GM18951 (cell line): ENCODE measurements at regions not wholly inside any gene's neighbourhood (a gene's known extent, or its start where the extent isn't known, plus 50 kb on each side); places are given as distances from the start of the nearest gene placed in this dataset.
"Not testable (repeated sequence)": the region's sequence is repeated elsewhere in the genome, so short reads cannot be mapped to it uniquely, and the experiment has no call there.

ENCODE experiments used
- POLR2A ChIP-seq: IDR thresholded peaks from 4 replicates; pipeline ENCODE4 v1.6.1; 2011; ENCODE audit warnings: mild to moderate bottlenecking; ENCODE audit not compliant: insufficient read length, insufficient read depth; ENCODE audit errors: extremely low read depth
- in situ Hi-C: fragments of 300-500 bp; cut with MboI; formaldehyde crosslinking; loops from one replicate; pipeline ENCODE4 v1.12.0; 2022; ENCODE audit warnings: low sequenced_read_pairs, mixed read lengths, inconsistent platforms; ENCODE audit not compliant: unreplicated experiment

GRCh38 chr4:19492606-19493005, 759.1 kb upstream of the SLIT2 start:
- in situ Hi-C loops, result no loop called here
- TF ChIP-seq POLR2A, result no peak

GRCh38 chr4:19486400-19486799, 765.3 kb upstream of the SLIT2 start:
- TF ChIP-seq POLR2A, result no peak
- in situ Hi-C loops, result no loop called here

- in situ Hi-C loops, result no loop called here
- TF ChIP-seq POLR2A, result no peak
Observed at GRCh38 chr4:19478791-19479190, 772.9 kb upstream of the SLIT2 start.

GRCh38 chr4:19473569-19473968, 778.1 kb upstream of the SLIT2 start:
- in situ Hi-C loops, result no loop called here
- TF ChIP-seq POLR2A, result no peak

GRCh38 chr4:19472666-19473065, 779.0 kb upstream of the SLIT2 start:
- in situ Hi-C loops, result no loop called here
- no peak for TF ChIP-seq POLR2A

- in situ Hi-C loops, result not testable (repeated sequence)
Observed at GRCh38 chr4:19470001-19470400, 781.7 kb upstream of the SLIT2 start.

GRCh38 chr4:19462117-19462516, 789.6 kb upstream of the SLIT2 start:
- in situ Hi-C loops, result no loop called here
- no peak for TF ChIP-seq POLR2A

- in situ Hi-C loops, result no loop called here
- no peak for TF ChIP-seq POLR2A
Observed at GRCh38 chr4:19455850-19456602, 795.7 kb upstream of the SLIT2 start.

GRCh38 chr4:19455196-19455595, 796.5 kb upstream of the SLIT2 start:
- in situ Hi-C loops, result no loop called here
- no peak for TF ChIP-seq POLR2A

GRCh38 chr4:19438233-19438632, 813.5 kb upstream of the SLIT2 start:
- TF ChIP-seq POLR2A, result no peak
- in situ Hi-C loops, result no loop called here

- no peak for TF ChIP-seq POLR2A
- in situ Hi-C loops, result no loop called here
Observed at GRCh38 chr4:19437008-19437407, 814.7 kb upstream of the SLIT2 start.

- TF ChIP-seq POLR2A, result no peak
- in situ Hi-C loops, result no loop called here
Observed at GRCh38 chr4:19429684-19430083, 822.0 kb upstream of the SLIT2 start.

GRCh38 chr4:19425146-19425545, 826.6 kb upstream of the SLIT2 start:
- TF ChIP-seq POLR2A, result no peak
- in situ Hi-C loops, result no loop called here

- TF ChIP-seq POLR2A, result no peak
- in situ Hi-C loops, result no loop called here
Observed at GRCh38 chr4:19417256-19417655, 834.4 kb upstream of the SLIT2 start.

GRCh38 chr4:19416146-19416545, 835.6 kb upstream of the SLIT2 start:
- in situ Hi-C loops, result no loop called here
- TF ChIP-seq POLR2A, result no peak
